IMR-90 (cell line): ENCODE measurements at regions not wholly inside any gene's neighbourhood (a gene's known extent, or its start where the extent isn't known, plus 50 kb on each side); places are given as distances from the start of the nearest gene placed in this dataset.

ENCODE experiments used
- ATAC-seq: fragments of 200-7000 bp; cut with Tn5 transposase; 2 replicates; pipeline ENCODE4 v1.9.1; 2020; ENCODE audit warnings: low read depth, mild to moderate bottlenecking, moderate library complexity
- BruUV-seq: library from RNA; stranded (reverse); fragments of 400-500 nt; replicated peaks from 2 replicates; lab custom pipeline; 2021; lab: Mats Ljungman, UMichigan
- CTCF ChIA-PET: fragments of 300-600 bp; formaldehyde crosslinking; extraction: SDS; loops from one replicate; lab custom pipeline; 2021; ENCODE audit warnings: antibody characterized with exemption; lab: Yijun Ruan, JAX
- POLR2A ChIA-PET: fragments of 300-600 bp; sonication (Branson Sonifier 250); formaldehyde crosslinking; loops from one replicate; lab custom pipeline; 2022; ENCODE audit warnings: antibody characterized with exemption; ENCODE audit not compliant: unreplicated experiment; lab: Charles Lee
- DNase-seq: peaks from one replicate; pipeline ENCODE4 v3.0.0; 2013
- H2AFZ ChIP-seq: replicated peaks from 2 replicates; pipeline ENCODE3; 2013; ENCODE audit warnings: low read length, mild to moderate bottlenecking; ENCODE audit not compliant: poor library complexity
- H2AK5ac ChIP-seq: 2 replicates; pipeline ENCODE4 v1.6.1; 2013; ENCODE audit warnings: low read depth, low read length, inconsistent platforms
- H2AK9ac ChIP-seq: replicated peaks from 2 replicates; pipeline ENCODE3; 2013; ENCODE audit warnings: mild to moderate bottlenecking, low read depth, low read length, moderate library complexity; ENCODE audit not compliant: poor library complexity
- H2BK120ac ChIP-seq: 2 replicates; pipeline ENCODE4 v1.6.1; 2013; ENCODE audit warnings: low read depth, low read length, inconsistent platforms
- H2BK15ac ChIP-seq: 3 replicates; pipeline ENCODE4 v1.6.1; 2013; ENCODE audit warnings: low read depth, low read length, inconsistent platforms
- H2BK20ac ChIP-seq: 2 replicates; pipeline ENCODE4 v1.6.1; 2013; ENCODE audit warnings: low read depth, mild to moderate bottlenecking, inconsistent platforms, low read length, moderate library complexity
- H2BK5ac ChIP-seq: 2 replicates; pipeline ENCODE4 v1.6.1; 2013; ENCODE audit warnings: mild to moderate bottlenecking, low read depth, low read length, inconsistent platforms; ENCODE audit not compliant: poor library complexity, severe bottlenecking
- H3K14ac ChIP-seq: replicated peaks from 2 replicates; pipeline ENCODE4 v1.6.1; 2013; ENCODE audit warnings: low read depth, low read length, inconsistent platforms
- H3K18ac ChIP-seq: 2 replicates; pipeline ENCODE4 v1.6.1; 2013; ENCODE audit warnings: low read depth, low read length, control low read depth
- H3K23ac ChIP-seq: 2 replicates; pipeline ENCODE4 v1.6.1; 2013; ENCODE audit warnings: low read depth, low read length, inconsistent platforms
- H3K27ac ChIP-seq: 2 replicates; pipeline ENCODE4 v1.5.1; 2013; ENCODE audit warnings: mild to moderate bottlenecking, control low read depth, low read length; ENCODE audit not compliant: insufficient read depth
- H3K27me3 ChIP-seq: 2 replicates; pipeline ENCODE4 v1.6.1; 2013; ENCODE audit warnings: low read length; ENCODE audit not compliant: control insufficient read depth, insufficient read depth
- H3K36me3 ChIP-seq: 2 replicates; pipeline ENCODE4 v1.6.1; 2013; ENCODE audit warnings: low read length, mixed read lengths; ENCODE audit not compliant: control insufficient read depth, insufficient read depth
- H3K4ac ChIP-seq: 2 replicates; pipeline ENCODE4 v1.6.1; 2013; ENCODE audit warnings: low read depth, low read length, inconsistent platforms
- H3K4me1 ChIP-seq: 2 replicates; pipeline ENCODE4 v1.6.1; 2013; ENCODE audit warnings: low read length, mixed read lengths; ENCODE audit not compliant: control insufficient read depth, insufficient read depth
- H3K4me2 ChIP-seq: 2 replicates; pipeline ENCODE4 v1.6.1; 2013; ENCODE audit warnings: low read depth, mild to moderate bottlenecking, control low read depth, low read length, moderate library complexity
- H3K4me3 ChIP-seq: 2 replicates; pipeline ENCODE4 v1.5.1; 2013; ENCODE audit warnings: low read depth, mild to moderate bottlenecking, control low read depth, low read length, moderate library complexity; ENCODE audit not compliant: insufficient read depth
- H3K56ac ChIP-seq: 2 replicates; pipeline ENCODE4 v1.6.1; 2013; ENCODE audit warnings: low read length, inconsistent platforms; ENCODE audit not compliant: insufficient read depth; ENCODE audit errors: extremely low read depth
- H3K79me1 ChIP-seq, 2 experiments: 2 replicates each; pipeline ENCODE4 v1.6.1; 2013; ENCODE audit warnings: low read length in 2 of 2, inconsistent platforms in 1 of 2, low read depth in 1 of 2
- H3K9ac ChIP-seq: 2 replicates; pipeline ENCODE4 v1.6.1; 2013; ENCODE audit warnings: low read depth, low read length, control low read depth
- H3K9me1 ChIP-seq: 2 replicates; pipeline ENCODE4 v1.6.1; 2013; ENCODE audit warnings: low read length, inconsistent platforms; ENCODE audit not compliant: insufficient read depth
- H3K9me3 ChIP-seq: 2 replicates; pipeline ENCODE4 v1.6.1; 2013; ENCODE audit warnings: low read length; ENCODE audit not compliant: control insufficient read depth, insufficient read depth
- H4K20me1 ChIP-seq: 2 replicates; pipeline ENCODE4 v1.6.1; 2013; ENCODE audit warnings: low read length, inconsistent platforms; ENCODE audit not compliant: insufficient read depth
- H4K5ac ChIP-seq: 2 replicates; pipeline ENCODE4 v1.6.1; 2013; ENCODE audit warnings: mild to moderate bottlenecking, low read depth, low read length, control low read depth
- H4K8ac ChIP-seq, 2 experiments: 2 replicates each; pipeline ENCODE4 v1.6.1; 2013; ENCODE audit warnings: low read depth in 2 of 2, low read length in 2 of 2, control low read depth in 1 of 2, inconsistent platforms in 1 of 2
- H4K91ac ChIP-seq: 2 replicates; pipeline ENCODE4 v1.6.1; 2013; ENCODE audit warnings: low read depth, low read length, inconsistent platforms; ENCODE audit not compliant: insufficient read depth
- BHLHE40 ChIP-seq: fragments of 150-350 bp; IDR thresholded peaks from 2 replicates; pipeline ENCODE4 v1.6.1; 2016; ENCODE audit warnings: mild to moderate bottlenecking, low read depth, low read length
- CEBPB ChIP-seq: IDR thresholded peaks from 2 replicates; pipeline ENCODE4 v1.6.1; 2012; ENCODE audit warnings: low read depth, low read length, improper control_type of control experiment
- CHD1 ChIP-seq: IDR thresholded peaks from 2 replicates; pipeline ENCODE4 v1.6.1; 2012; ENCODE audit warnings: low read depth, low read length, improper control_type of control experiment
- FOS ChIP-seq: fragments of 150-350 bp; IDR thresholded peaks from 2 replicates; pipeline ENCODE4 v1.6.1; 2016; ENCODE audit warnings: low read depth, low read length
- MAFK ChIP-seq: IDR thresholded peaks from 2 replicates; pipeline ENCODE4 v1.6.1; 2012; ENCODE audit warnings: low read depth, low read length, improper control_type of control experiment
- MAZ ChIP-seq: IDR thresholded peaks from 2 replicates; pipeline ENCODE4 v1.6.1; 2012; ENCODE audit warnings: low read depth, mild to moderate bottlenecking, low read length, improper control_type of control experiment, moderate library complexity, borderline replicate concordance
- MXI1 ChIP-seq: IDR thresholded peaks from 2 replicates; pipeline ENCODE4 v1.6.1; 2012; ENCODE audit warnings: low read depth, mild to moderate bottlenecking, low read length, moderate library complexity, borderline replicate concordance
- NFE2L2 ChIP-seq: fragments of 150-350 bp; IDR thresholded peaks from 2 replicates; pipeline ENCODE4 v1.6.1; 2016; ENCODE audit warnings: low read depth, mild to moderate bottlenecking, low read length
- POLR2A ChIP-seq: IDR thresholded peaks from 2 replicates; pipeline ENCODE4 v1.6.1; 2012; ENCODE audit warnings: mild to moderate bottlenecking, low read depth, low read length
- RAD21 ChIP-seq: IDR thresholded peaks from 2 replicates; pipeline ENCODE4 v1.6.1; 2012; ENCODE audit warnings: low read length, improper control_type of control experiment
- RCOR1 ChIP-seq: IDR thresholded peaks from 2 replicates; pipeline ENCODE4 v1.6.1; 2012; ENCODE audit warnings: mild to moderate bottlenecking, low read length, improper control_type of control experiment; ENCODE audit not compliant: insufficient replicate concordance
- RFX5 ChIP-seq: IDR thresholded peaks from 2 replicates; pipeline ENCODE4 v1.8.0; 2012; ENCODE audit warnings: low read depth, mild to moderate bottlenecking, low read length, moderate library complexity
- SMC3 ChIP-seq: fragments of 150-350 bp; IDR thresholded peaks from 2 replicates; pipeline ENCODE4 v1.6.1; 2016; ENCODE audit warnings: low read depth, mild to moderate bottlenecking, antibody characterized with exemption, low read length, moderate library complexity
- WGBS, 2 experiments: methylation state at CpG; one replicate each; pipeline versions ENCODE4 v1.1.5 to v1.1.7; 2013; ENCODE audit warnings: missing lambda C conversion rate in 2 of 2; ENCODE audit not compliant: insufficient read length in 1 of 2; ENCODE audit errors: extremely low coverage in 2 of 2; 5-methylcytosine and 5-hydroxymethylcytosine counted together
- dilution Hi-C: fragments of 300-500 bp; cut with HindIII; formaldehyde crosslinking; loops from one replicate; pipeline ENCODE4 v1.14.3; 2018; ENCODE audit warnings: low sequenced_read_pairs; ENCODE audit not compliant: unreplicated experiment
- in situ Hi-C: fragments of 300-500 bp; cut with MboI; formaldehyde crosslinking; loops from 3 replicates; pipeline ENCODE4 v1.14.3; 2019; ENCODE audit warnings: low sequenced_read_pairs, inconsistent platforms, mixed read lengths
- intact Hi-C: fragments of 100-400 bp; cut with micrococcal nuclease; formaldehyde crosslinking; loops from 2 replicates; pipeline ENCODE4 v1.10.0; 2022
- TF ChIP-seq, protein P1 (sequence below): fragments of 150-350 bp; IDR thresholded peaks from 2 replicates; pipeline ENCODE4 v1.6.1; 2017; ENCODE audit warnings: mild to moderate bottlenecking, antibody characterized with exemption, low read length, low read depth
- TF ChIP-seq, protein P2 (sequence below): fragments of 150-350 bp; IDR thresholded peaks from 2 replicates; pipeline ENCODE4 v1.6.1; 2016; ENCODE audit warnings: low read depth, mild to moderate bottlenecking, low read length, moderate library complexity, borderline replicate concordance
- TF ChIP-seq, protein P3 (sequence below): conservative IDR thresholded peaks from 2 replicates; pipeline ENCODE4 v1.5.1; 2012; ENCODE audit warnings: mild to moderate bottlenecking, low read depth, low read length, improper control_type of control experiment

DNA sequence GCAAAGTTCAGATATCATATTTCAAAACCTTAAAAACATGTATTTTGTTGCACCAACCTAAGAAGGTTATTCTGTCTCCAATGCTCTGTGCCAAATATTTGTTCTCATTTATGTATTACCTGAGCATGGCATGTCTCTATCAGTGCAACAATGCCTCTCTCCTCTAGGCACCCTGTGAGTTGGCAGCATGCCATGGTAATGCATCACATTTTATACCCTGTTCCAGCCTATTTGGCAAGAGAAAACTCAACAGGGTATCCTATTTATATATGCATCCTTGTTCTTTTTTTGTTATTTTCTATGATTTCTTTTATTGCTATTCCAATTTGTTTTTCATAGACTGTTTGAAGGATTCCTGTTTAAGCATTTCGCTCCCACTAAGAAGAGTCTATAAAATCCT lies 126.3 kb upstream of the NRXN1 start:
- WGBS, 2 experiments = no CpG with 5 or more reads among the region's 1 CpG
- no peak for TF ChIP-seq RAD21
- no peak for TF ChIP-seq MXI1
- no peak for TF ChIP-seq CHD1
- TF ChIP-seq NFE2L2 = no peak
- TF ChIP-seq, protein P1, sequence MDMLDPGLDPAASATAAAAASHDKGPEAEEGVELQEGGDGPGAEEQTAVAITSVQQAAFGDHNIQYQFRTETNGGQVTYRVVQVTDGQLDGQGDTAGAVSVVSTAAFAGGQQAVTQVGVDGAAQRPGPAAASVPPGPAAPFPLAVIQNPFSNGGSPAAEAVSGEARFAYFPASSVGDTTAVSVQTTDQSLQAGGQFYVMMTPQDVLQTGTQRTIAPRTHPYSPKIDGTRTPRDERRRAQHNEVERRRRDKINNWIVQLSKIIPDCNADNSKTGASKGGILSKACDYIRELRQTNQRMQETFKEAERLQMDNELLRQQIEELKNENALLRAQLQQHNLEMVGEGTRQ = no peak
- no peak for TF ChIP-seq BHLHE40
- no peak for TF ChIP-seq SMC3
- TF ChIP-seq CEBPB = no peak
- TF ChIP-seq MAZ = no peak
- TF ChIP-seq RFX5 = no peak
- TF ChIP-seq FOS = no peak
- TF ChIP-seq, protein P2, sequence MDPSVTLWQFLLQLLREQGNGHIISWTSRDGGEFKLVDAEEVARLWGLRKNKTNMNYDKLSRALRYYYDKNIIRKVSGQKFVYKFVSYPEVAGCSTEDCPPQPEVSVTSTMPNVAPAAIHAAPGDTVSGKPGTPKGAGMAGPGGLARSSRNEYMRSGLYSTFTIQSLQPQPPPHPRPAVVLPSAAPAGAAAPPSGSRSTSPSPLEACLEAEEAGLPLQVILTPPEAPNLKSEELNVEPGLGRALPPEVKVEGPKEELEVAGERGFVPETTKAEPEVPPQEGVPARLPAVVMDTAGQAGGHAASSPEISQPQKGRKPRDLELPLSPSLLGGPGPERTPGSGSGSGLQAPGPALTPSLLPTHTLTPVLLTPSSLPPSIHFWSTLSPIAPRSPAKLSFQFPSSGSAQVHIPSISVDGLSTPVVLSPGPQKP = no peak
- no peak for TF ChIP-seq MAFK
- TF ChIP-seq RCOR1 = no peak
- TF ChIP-seq, protein P3, sequence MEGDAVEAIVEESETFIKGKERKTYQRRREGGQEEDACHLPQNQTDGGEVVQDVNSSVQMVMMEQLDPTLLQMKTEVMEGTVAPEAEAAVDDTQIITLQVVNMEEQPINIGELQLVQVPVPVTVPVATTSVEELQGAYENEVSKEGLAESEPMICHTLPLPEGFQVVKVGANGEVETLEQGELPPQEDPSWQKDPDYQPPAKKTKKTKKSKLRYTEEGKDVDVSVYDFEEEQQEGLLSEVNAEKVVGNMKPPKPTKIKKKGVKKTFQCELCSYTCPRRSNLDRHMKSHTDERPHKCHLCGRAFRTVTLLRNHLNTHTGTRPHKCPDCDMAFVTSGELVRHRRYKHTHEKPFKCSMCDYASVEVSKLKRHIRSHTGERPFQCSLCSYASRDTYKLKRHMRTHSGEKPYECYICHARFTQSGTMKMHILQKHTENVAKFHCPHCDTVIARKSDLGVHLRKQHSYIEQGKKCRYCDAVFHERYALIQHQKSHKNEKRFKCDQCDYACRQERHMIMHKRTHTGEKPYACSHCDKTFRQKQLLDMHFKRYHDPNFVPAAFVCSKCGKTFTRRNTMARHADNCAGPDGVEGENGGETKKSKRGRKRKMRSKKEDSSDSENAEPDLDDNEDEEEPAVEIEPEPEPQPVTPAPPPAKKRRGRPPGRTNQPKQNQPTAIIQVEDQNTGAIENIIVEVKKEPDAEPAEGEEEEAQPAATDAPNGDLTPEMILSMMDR = no peak
- no peak for TF ChIP-seq POLR2A
- Histone ChIP-seq H2BK5ac (no peak overlapping the region), H3K56ac (no peak overlapping the region), H3K4me3 (no peak overlapping the region), H3K9me3 (no peaks in the 10 kb centered on the region), H3K4me2 (no peak overlapping the region), H2BK120ac (no peak overlapping the region), H3K4ac (no peak overlapping the region), H4K8ac (no peak overlapping the region), H3K27ac (no peak overlapping the region), H2AK9ac (no peak overlapping the region), H2AFZ (no peak overlapping the region), H3K23ac (no peak overlapping the region), H3K9me1 (no peaks in the 10 kb centered on the region), H3K9ac (no peak overlapping the region), H4K20me1 (no peaks in the 10 kb centered on the region), H3K27me3 (no peaks in the 10 kb centered on the region), H3K79me1 (no peaks in the 10 kb centered on the region), H3K18ac (no peak overlapping the region), H2AK5ac (no peak overlapping the region), H2BK20ac (no peak overlapping the region), H2BK15ac (no peak overlapping the region), H3K14ac (no peak overlapping the region), H3K4me1 (no peaks in the 10 kb centered on the region), H4K91ac (no peak overlapping the region), H3K36me3 (no peaks in the 10 kb centered on the region), H4K5ac (no peak overlapping the region)
- no peak for ATAC-seq
- DNase-seq = no peak
- ChIA-PET POLR2A (no interaction called here), CTCF (no interaction called here)
- intact Hi-C loops = no loop called here
- in situ Hi-C loops = no loop called here
- no TSS peak for BruUV-seq
- dilution Hi-C loops = no loop called here
